Ishikawa (cell line): ENCODE measurements at regions not wholly inside any gene's neighbourhood (a gene's known extent, or its start where the extent isn't known, plus 50 kb on each side); places are given as distances from the start of the nearest gene placed in this dataset.

Source experiments
- CEBPB ChIP-seq: IDR thresholded peaks from 2 replicates; pipeline ENCODE4 v1.6.1; 2012
- CREB1 ChIP-seq: IDR thresholded peaks from 2 replicates; pipeline ENCODE4 v1.6.1; 2012; ENCODE audit warnings: low read depth
- EGR1 ChIP-seq: IDR thresholded peaks from 2 replicates; pipeline ENCODE4 v1.6.1; 2012
- EP300 ChIP-seq: IDR thresholded peaks from 2 replicates; pipeline ENCODE4 v1.6.1; 2012; ENCODE audit warnings: borderline replicate concordance
- FOXM1 ChIP-seq: IDR thresholded peaks from 2 replicates; pipeline ENCODE4 v1.6.1; 2012; ENCODE audit warnings: low read depth, borderline replicate concordance
- NFIC ChIP-seq: IDR thresholded peaks from 2 replicates; pipeline ENCODE4 v1.6.1; 2012
- RAD21 ChIP-seq: IDR thresholded peaks from 2 replicates; pipeline ENCODE4 v1.6.1; 2012; ENCODE audit warnings: low read depth
- TAF1 ChIP-seq: IDR thresholded peaks from 2 replicates; pipeline ENCODE4 v1.6.1; 2012; ENCODE audit warnings: low read depth, mild to moderate bottlenecking
- TCF12 ChIP-seq: IDR thresholded peaks from 2 replicates; pipeline ENCODE4 v1.6.1; 2012; ENCODE audit warnings: low read depth
- TEAD4 ChIP-seq: IDR thresholded peaks from 2 replicates; pipeline ENCODE4 v1.6.1; 2012
- YY1 ChIP-seq: IDR thresholded peaks from 2 replicates; pipeline ENCODE4 v1.6.1; 2012; ENCODE audit warnings: low read depth
- TF ChIP-seq, protein P1 (sequence below): IDR thresholded peaks from 2 replicates; pipeline ENCODE4 v1.6.1; 2012; ENCODE audit warnings: low read depth, mild to moderate bottlenecking
- TF ChIP-seq, protein P2 (sequence below): IDR thresholded peaks from 2 replicates; pipeline ENCODE4 v1.6.1; 2012

DNA sequence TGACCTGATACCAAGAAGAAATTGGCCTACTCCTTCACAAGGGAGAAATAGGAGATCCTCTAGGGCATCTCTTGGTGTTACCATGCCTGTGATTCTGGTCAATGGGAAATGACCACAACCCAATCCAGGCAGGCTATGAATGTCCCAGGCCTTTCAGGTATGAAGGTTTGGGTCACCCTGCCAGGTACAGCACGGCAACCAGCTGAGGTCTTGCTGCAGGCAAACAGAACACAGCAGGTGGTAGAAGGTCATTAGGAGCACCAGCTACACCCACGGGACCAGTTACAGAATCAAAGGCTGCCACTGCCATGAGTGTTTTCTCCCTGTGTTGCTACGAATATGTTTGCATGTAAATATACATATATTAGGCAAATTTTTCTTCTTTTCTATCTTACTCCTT lies 202.3 kb downstream of the ERMARD start:
- TF ChIP-seq YY1, result no peak
- TF ChIP-seq NFIC, result no peak
- TF ChIP-seq, protein P1, sequence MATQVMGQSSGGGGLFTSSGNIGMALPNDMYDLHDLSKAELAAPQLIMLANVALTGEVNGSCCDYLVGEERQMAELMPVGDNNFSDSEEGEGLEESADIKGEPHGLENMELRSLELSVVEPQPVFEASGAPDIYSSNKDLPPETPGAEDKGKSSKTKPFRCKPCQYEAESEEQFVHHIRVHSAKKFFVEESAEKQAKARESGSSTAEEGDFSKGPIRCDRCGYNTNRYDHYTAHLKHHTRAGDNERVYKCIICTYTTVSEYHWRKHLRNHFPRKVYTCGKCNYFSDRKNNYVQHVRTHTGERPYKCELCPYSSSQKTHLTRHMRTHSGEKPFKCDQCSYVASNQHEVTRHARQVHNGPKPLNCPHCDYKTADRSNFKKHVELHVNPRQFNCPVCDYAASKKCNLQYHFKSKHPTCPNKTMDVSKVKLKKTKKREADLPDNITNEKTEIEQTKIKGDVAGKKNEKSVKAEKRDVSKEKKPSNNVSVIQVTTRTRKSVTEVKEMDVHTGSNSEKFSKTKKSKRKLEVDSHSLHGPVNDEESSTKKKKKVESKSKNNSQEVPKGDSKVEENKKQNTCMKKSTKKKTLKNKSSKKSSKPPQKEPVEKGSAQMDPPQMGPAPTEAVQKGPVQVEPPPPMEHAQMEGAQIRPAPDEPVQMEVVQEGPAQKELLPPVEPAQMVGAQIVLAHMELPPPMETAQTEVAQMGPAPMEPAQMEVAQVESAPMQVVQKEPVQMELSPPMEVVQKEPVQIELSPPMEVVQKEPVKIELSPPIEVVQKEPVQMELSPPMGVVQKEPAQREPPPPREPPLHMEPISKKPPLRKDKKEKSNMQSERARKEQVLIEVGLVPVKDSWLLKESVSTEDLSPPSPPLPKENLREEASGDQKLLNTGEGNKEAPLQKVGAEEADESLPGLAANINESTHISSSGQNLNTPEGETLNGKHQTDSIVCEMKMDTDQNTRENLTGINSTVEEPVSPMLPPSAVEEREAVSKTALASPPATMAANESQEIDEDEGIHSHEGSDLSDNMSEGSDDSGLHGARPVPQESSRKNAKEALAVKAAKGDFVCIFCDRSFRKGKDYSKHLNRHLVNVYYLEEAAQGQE, result no peak
- TF ChIP-seq EP300, result no peak
- no peak for TF ChIP-seq TEAD4
- TF ChIP-seq RAD21, result no peak
- TF ChIP-seq CEBPB, result no peak
- TF ChIP-seq FOXM1, result no peak
- TF ChIP-seq TCF12, result no peak
- TF ChIP-seq, protein P2, sequence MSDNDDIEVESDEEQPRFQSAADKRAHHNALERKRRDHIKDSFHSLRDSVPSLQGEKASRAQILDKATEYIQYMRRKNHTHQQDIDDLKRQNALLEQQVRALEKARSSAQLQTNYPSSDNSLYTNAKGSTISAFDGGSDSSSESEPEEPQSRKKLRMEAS, result no peak
- no peak for TF ChIP-seq EGR1
- TF ChIP-seq TAF1, result no peak
- TF ChIP-seq CREB1, result no peak
